HL-60 (cell line): ENCODE measurements at regions not wholly inside any gene's neighbourhood (a gene's known extent, or its start where the extent isn't known, plus 50 kb on each side); places are given as distances from the start of the nearest gene placed in this dataset.

Source experiments
- DNase-seq, 2 experiments: peaks; one replicate each; pipeline ENCODE4 v3.0.0-alpha.2; 2010 to 2020; ENCODE audit warnings: low read depth in 1 of 2, low spot score in 1 of 2
- H3K27ac ChIP-seq: fragments of 250-450 bp; sonication (Bioruptor Pico); replicated peaks from 2 replicates; pipeline ENCODE4 v1.5.1; 2020; ENCODE audit warnings: mild to moderate bottlenecking, moderate library complexity
- H3K27me3 ChIP-seq: fragments of 250-450 bp; sonication (Bioruptor Pico); 2 replicates; pipeline ENCODE4 v1.5.1; 2021; ENCODE audit warnings: mild to moderate bottlenecking, moderate library complexity; ENCODE audit not compliant: insufficient read depth, poor library complexity, severe bottlenecking
- H3K4me3 ChIP-seq: replicated peaks from 2 replicates; pipeline ENCODE4 v1.5.1; 2011; ENCODE audit warnings: mild to moderate bottlenecking, control low read depth, low read length; ENCODE audit not compliant: insufficient read depth
- CTCF ChIP-seq: IDR thresholded peaks from one replicate; pipeline ENCODE4 v1.5.1; 2011; ENCODE audit warnings: low read length, control low read depth, inconsistent platforms; ENCODE audit not compliant: insufficient read depth
- GABPA ChIP-seq: IDR thresholded peaks from 2 replicates; pipeline ENCODE4 v1.6.1; 2012; ENCODE audit warnings: low read depth
- POLR2AphosphoS5 ChIP-seq: IDR thresholded peaks from 2 replicates; pipeline ENCODE4 v1.6.1; 2012; ENCODE audit warnings: low read depth
- REST ChIP-seq: IDR thresholded peaks from 2 replicates; pipeline ENCODE4 v1.6.1; 2012; ENCODE audit warnings: low read depth; ENCODE audit not compliant: insufficient replicate concordance
- SPI1 ChIP-seq: IDR thresholded peaks from 2 replicates; pipeline ENCODE4 v1.6.1; 2012; ENCODE audit warnings: low read depth, mild to moderate bottlenecking, borderline replicate concordance

GRCh38 chr5:155624597-155625241 is 611.2 kb downstream of the KIF4B start:
- Histone ChIP-seq H3K4me3 (no peak overlapping the region), H3K27ac (no peak overlapping the region), H3K27me3 (peaks cover 5% of the 10 kb centered on the region)
- no peak for TF ChIP-seq REST
- TF ChIP-seq CTCF = no peak
- TF ChIP-seq GABPA = no peak
- DNase-seq = no peak

- H3K4me3 ChIP-seq = no peak overlapping the region
- TF ChIP-seq GABPA (no peak), SPI1 (no peak), REST (no peak), POLR2AphosphoS5 (no peak), CTCF (no peak)
- DNase-seq = no peak
- peaks cover 5% of the 10 kb centered on the region for H3K27me3 ChIP-seq
- H3K27ac ChIP-seq = no peak overlapping the region
Measured at GRCh38 chr5:155625315-155625714, 611.8 kb downstream of the KIF4B start.

- no peak for DNase-seq
- Histone ChIP-seq H3K4me3 (no peak overlapping the region), H3K27me3 (peaks cover 5% of the 10 kb centered on the region), H3K27ac (no peak overlapping the region)
- TF ChIP-seq CTCF (no peak), REST (no peak), SPI1 (no peak), POLR2AphosphoS5 (no peak), GABPA (no peak)
Measured at GRCh38 chr5:155625897-155626543, 612.5 kb downstream of the KIF4B start.
